ENCODE measurements at regions not wholly inside any gene's neighbourhood (a gene's known extent, or its start where the extent isn't known, plus 50 kb on each side); places are given as distances from the start of the nearest gene placed in this dataset.

DNA sequence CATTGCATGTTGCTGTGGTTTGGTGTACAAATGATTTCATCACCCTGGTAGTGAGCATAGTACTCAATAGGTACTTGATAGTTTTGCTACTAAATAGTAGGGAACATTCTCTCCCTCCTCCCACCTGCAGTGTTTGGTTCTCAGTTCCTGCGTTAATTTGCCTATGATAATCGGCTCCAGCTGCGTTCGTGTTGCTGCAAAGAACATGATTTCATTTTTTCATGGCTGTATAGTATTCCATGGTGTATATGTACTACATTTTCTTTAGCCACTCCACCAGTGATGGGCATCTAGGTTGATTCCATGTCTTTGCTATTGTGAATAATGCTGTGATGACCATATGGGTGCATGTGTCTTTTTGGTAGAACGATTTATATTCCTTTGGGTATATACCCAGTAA lies 903.4 kb downstream of the TTLL7 start:
- H3K4me3 ChIP-seq (ENCODE audit: low read length), result no peak overlapping the region
- TF ChIP-seq, protein P1, sequence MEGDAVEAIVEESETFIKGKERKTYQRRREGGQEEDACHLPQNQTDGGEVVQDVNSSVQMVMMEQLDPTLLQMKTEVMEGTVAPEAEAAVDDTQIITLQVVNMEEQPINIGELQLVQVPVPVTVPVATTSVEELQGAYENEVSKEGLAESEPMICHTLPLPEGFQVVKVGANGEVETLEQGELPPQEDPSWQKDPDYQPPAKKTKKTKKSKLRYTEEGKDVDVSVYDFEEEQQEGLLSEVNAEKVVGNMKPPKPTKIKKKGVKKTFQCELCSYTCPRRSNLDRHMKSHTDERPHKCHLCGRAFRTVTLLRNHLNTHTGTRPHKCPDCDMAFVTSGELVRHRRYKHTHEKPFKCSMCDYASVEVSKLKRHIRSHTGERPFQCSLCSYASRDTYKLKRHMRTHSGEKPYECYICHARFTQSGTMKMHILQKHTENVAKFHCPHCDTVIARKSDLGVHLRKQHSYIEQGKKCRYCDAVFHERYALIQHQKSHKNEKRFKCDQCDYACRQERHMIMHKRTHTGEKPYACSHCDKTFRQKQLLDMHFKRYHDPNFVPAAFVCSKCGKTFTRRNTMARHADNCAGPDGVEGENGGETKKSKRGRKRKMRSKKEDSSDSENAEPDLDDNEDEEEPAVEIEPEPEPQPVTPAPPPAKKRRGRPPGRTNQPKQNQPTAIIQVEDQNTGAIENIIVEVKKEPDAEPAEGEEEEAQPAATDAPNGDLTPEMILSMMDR (conservative IDR thresholded peaks at IDR 0.05; ENCODE audit: low read length), result no peak
- DNase-seq (ENCODE audit: low read depth), result no peak

DNA sequence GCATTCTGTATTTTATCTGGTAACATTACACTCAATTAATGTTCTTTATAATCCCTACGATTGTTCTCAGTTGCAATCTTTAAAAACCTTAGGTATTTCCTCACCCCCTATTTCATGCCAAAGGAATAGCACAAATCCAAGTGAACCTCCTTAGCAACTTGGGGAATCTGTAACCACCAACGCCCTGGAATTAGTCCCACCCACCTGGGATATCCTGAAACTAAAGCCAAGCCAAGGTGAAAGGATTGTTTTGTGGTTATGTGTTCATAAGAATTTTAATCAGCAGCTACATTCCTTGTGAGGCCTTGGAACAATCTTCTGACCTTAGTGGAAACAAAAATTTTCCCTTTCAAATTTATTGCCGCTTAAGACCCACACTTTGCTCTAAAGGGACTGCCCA lies 908.7 kb downstream of the TTLL7 start:
- DNase-seq (ENCODE audit: low read depth), result no peak
- TF ChIP-seq, protein P1 (conservative IDR thresholded peaks at IDR 0.05; ENCODE audit: low read length), result no peak
- no peak overlapping the region for H3K4me3 ChIP-seq (ENCODE audit: low read length)

DNA sequence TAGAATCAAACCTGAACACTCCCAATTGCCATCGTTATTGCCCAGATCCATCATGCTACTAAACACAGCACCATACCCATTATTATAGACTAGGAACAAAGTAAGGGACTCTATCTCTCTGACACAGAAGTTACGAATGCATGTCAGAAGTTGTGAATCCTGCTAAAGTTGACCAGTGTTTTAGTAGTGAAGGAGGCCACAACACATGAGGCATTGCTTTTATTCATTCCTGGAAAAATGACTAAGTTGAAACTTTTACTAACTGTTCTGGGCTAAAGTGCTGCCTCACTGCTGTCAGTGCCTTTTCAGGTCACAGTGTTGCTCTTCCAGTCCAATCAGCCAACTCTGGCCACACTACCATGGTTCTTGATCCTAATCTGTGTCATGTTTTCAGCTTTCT lies 911.1 kb downstream of the TTLL7 start:
- no peak for DNase-seq (ENCODE audit: low read depth)
- TF ChIP-seq, protein P1 (conservative IDR thresholded peaks at IDR 0.05; ENCODE audit: low read length), result no peak
- H3K4me3 ChIP-seq (ENCODE audit: low read length), result no peak overlapping the region

GRCh38 chr1:83086986-83087512 lies 911.9 kb downstream of the TTLL7 start:
- TF ChIP-seq, protein P1 (conservative IDR thresholded peaks at IDR 0.05; ENCODE audit: low read length), result no peak
- no peak overlapping the region for H3K4me3 ChIP-seq (ENCODE audit: low read length)
- DNase-seq (ENCODE audit: low read depth), result no peak

DNA sequence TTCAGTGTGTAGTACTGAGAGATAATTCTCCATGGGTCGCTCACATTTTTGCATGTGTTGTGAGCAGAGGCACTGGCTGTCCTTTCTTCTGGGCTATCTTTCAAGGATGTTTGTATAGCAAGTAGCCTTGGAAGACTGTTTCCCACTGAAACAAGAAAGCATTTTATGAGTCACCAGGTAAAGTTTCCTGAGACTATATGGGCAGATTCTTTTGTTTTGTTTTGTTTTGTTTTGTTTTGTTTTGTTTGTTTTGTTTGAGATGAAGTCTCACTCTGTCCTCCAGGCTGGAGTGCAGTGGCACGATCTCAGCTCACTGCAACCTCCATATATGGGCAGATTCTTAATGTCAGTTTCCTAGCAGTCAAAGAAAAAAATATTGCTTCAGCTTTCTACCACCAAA lies 912.6 kb downstream of the TTLL7 start:
- H3K4me3 ChIP-seq (ENCODE audit: low read length), result no peak overlapping the region
- TF ChIP-seq, protein P1 (conservative IDR thresholded peaks at IDR 0.05; ENCODE audit: low read length), result no peak
- no peak for DNase-seq (ENCODE audit: low read depth)

DNA sequence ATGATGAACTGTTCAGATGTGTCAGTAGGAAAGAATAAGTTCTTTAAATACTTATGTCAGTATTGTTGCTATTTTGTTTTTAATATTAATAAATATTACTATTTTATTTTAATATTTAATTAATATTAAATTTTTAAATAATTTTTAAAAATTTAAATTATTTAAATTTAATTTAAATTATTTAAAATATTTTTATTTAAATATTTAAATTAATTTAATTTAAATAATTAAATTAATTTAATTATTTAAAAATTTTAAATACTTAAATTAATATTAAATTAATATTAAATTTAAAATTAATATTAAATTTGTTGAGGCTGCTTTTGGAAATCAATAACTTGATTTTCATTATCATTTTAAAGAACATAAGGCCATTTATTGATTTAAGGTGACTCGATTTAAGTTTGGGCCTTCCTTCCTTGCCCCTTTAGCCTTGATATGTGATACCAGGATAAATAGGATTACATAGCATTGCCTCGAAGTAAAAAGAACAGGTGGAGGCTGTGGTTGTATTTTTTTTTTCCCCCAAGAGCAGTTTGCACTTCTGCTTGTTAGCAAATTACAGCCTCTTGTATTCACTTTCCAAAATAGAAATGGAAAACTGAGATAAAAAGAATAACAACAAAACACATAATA lies 915.2 kb downstream of the TTLL7 start:
- no peak overlapping the region for H3K4me3 ChIP-seq (ENCODE audit: low read length)
- TF ChIP-seq, protein P1 (conservative IDR thresholded peaks at IDR 0.05; ENCODE audit: low read length), result no peak
- DNase-seq (ENCODE audit: low read depth), result no peak

- DNase-seq (ENCODE audit: low read depth), result no peak
- TF ChIP-seq, protein P1 (conservative IDR thresholded peaks at IDR 0.05; ENCODE audit: low read length), result no peak
- H3K4me3 ChIP-seq (ENCODE audit: low read length), result no peak overlapping the region
Observed at GRCh38 chr1:83077411-83077810, 921.5 kb downstream of the TTLL7 start.
